H9 (cell line): ENCODE measurements at regions not wholly inside any gene's neighbourhood (a gene's known extent, or its start where the extent isn't known, plus 50 kb on each side); places are given as distances from the start of the nearest gene placed in this dataset.

ENCODE experiments used
- DNase-seq: peaks from one replicate; pipeline ENCODE4 v3.0.0-alpha.2; 2017
- H2AFZ ChIP-seq: one replicate; pipeline ENCODE4 v1.6.1; 2013; ENCODE audit warnings: mild to moderate bottlenecking, low read length, control low read depth, moderate library complexity
- H2AK5ac ChIP-seq: 2 replicates; pipeline ENCODE4 v1.6.1; 2013; ENCODE audit warnings: low read length, control low read depth, mixed read lengths; ENCODE audit not compliant: insufficient read length
- H2BK120ac ChIP-seq: one replicate; pipeline ENCODE4 v1.6.1; 2013; ENCODE audit warnings: low read depth, mild to moderate bottlenecking, low read length, control low read depth, inconsistent platforms; ENCODE audit not compliant: poor library complexity, severe bottlenecking
- H2BK12ac ChIP-seq: 2 replicates; pipeline ENCODE4 v1.6.1; 2013; ENCODE audit warnings: low read length, control low read depth, mixed read lengths, low read depth; ENCODE audit not compliant: insufficient read length
- H2BK15ac ChIP-seq: 2 replicates; pipeline ENCODE4 v1.6.1; 2013; ENCODE audit warnings: low read depth, low read length, control low read depth
- H2BK20ac ChIP-seq: one replicate; pipeline ENCODE4 v1.6.1; 2013; ENCODE audit warnings: low read depth, mild to moderate bottlenecking, low read length, control low read depth, inconsistent platforms; ENCODE audit not compliant: poor library complexity, severe bottlenecking
- H2BK5ac ChIP-seq: 2 replicates; pipeline ENCODE4 v1.6.1; 2013; ENCODE audit warnings: low read length, control low read depth, mixed read lengths; ENCODE audit not compliant: insufficient read length
- H3K14ac ChIP-seq: 2 replicates; pipeline ENCODE4 v1.6.1; 2013; ENCODE audit warnings: low read length, control low read depth; ENCODE audit not compliant: insufficient read depth
- H3K18ac ChIP-seq: 2 replicates; pipeline ENCODE4 v1.6.1; 2013; ENCODE audit warnings: low read depth, mild to moderate bottlenecking, mixed read lengths, low read length, control low read depth; ENCODE audit not compliant: insufficient read length
- H3K23ac ChIP-seq: 2 replicates; pipeline ENCODE4 v1.6.1; 2013; ENCODE audit warnings: low read length, control low read depth, mixed read lengths, low read depth; ENCODE audit not compliant: insufficient read length
- H3K23me2 ChIP-seq: 2 replicates; pipeline ENCODE4 v1.6.1; 2013; ENCODE audit warnings: low read depth, mild to moderate bottlenecking, mixed read lengths, low read length, control low read depth; ENCODE audit not compliant: insufficient read length, poor library complexity, severe bottlenecking
- H3K27ac ChIP-seq: 2 replicates; pipeline ENCODE4 v1.5.1; 2013; ENCODE audit warnings: low read length, control low read depth, mixed read lengths, low read depth; ENCODE audit not compliant: insufficient read length
- H3K27me3 ChIP-seq: 2 replicates; pipeline ENCODE4 v1.6.1; 2013; ENCODE audit warnings: low read length, control low read depth, inconsistent platforms; ENCODE audit not compliant: insufficient read depth
- H3K4ac ChIP-seq: 2 replicates; pipeline ENCODE4 v1.6.1; 2013; ENCODE audit warnings: low read depth, mild to moderate bottlenecking, control low read depth, inconsistent platforms, low read length, moderate library complexity
- H3K4me1 ChIP-seq: 2 replicates; pipeline ENCODE4 v1.6.1; 2013; ENCODE audit warnings: low read length, control low read depth, inconsistent platforms; ENCODE audit not compliant: insufficient read depth
- H3K4me2 ChIP-seq: 2 replicates; pipeline ENCODE4 v1.6.1; 2013; ENCODE audit warnings: low read length, control low read depth, mixed read lengths; ENCODE audit not compliant: insufficient read length, insufficient read depth
- H3K56ac ChIP-seq: 2 replicates; pipeline ENCODE4 v1.6.1; 2013; ENCODE audit warnings: low read depth, mild to moderate bottlenecking, mixed read lengths, low read length, control low read depth; ENCODE audit not compliant: insufficient read length
- H3K79me1 ChIP-seq: 2 replicates; pipeline ENCODE4 v1.6.1; 2013; ENCODE audit warnings: low read depth, mild to moderate bottlenecking, moderate library complexity, low read length, control low read depth, inconsistent platforms; ENCODE audit not compliant: insufficient read depth, poor library complexity, severe bottlenecking
- H3K79me2 ChIP-seq: 2 replicates; pipeline ENCODE4 v1.6.1; 2013; ENCODE audit warnings: low read length, control low read depth, inconsistent platforms; ENCODE audit not compliant: insufficient read depth
- H3K9ac ChIP-seq: 2 replicates; pipeline ENCODE4 v1.6.1; 2013; ENCODE audit warnings: low read length, control low read depth, mixed read lengths; ENCODE audit not compliant: insufficient read length; ENCODE audit errors: extremely low read depth
- H3K9me3 ChIP-seq: one replicate; pipeline ENCODE4 v1.6.1; 2013; ENCODE audit warnings: low read depth, low read length, inconsistent platforms; ENCODE audit not compliant: control insufficient read depth
- H3T11ph ChIP-seq: one replicate; pipeline ENCODE4 v1.6.1; 2013; ENCODE audit warnings: mild to moderate bottlenecking, low read length, control low read depth, inconsistent platforms
- H4K20me1 ChIP-seq: one replicate; pipeline ENCODE4 v1.6.1; 2013; ENCODE audit not compliant: control insufficient read depth, insufficient read length, insufficient read depth
- H4K5ac ChIP-seq: 2 replicates; pipeline ENCODE4 v1.6.1; 2013; ENCODE audit warnings: low read depth, mild to moderate bottlenecking, mixed read lengths, low read length, control low read depth; ENCODE audit not compliant: insufficient read length
- H4K8ac ChIP-seq: replicated peaks from 2 replicates; pipeline ENCODE4 v1.6.1; 2013; ENCODE audit warnings: low read length, control low read depth, mixed read lengths, low read depth; ENCODE audit not compliant: insufficient read length
- H4K91ac ChIP-seq: 2 replicates; pipeline ENCODE4 v1.6.1; 2013; ENCODE audit warnings: low read depth, mild to moderate bottlenecking, moderate library complexity, mixed read lengths, low read length, control low read depth; ENCODE audit not compliant: insufficient read length
- H3K27ac Mint-ChIP-seq, 3 experiments: 2 replicates in 2 of 3; 3 replicates in 1 of 3; pipeline ENCODE4 v1.8.0; 2020 to 2021; ENCODE audit warnings: mixed read lengths in 3 of 3, mild to moderate bottlenecking in 1 of 3, moderate library complexity in 1 of 3
- H3K27me3 Mint-ChIP-seq: 2 replicates; pipeline ENCODE4 v1.8.0; 2021; ENCODE audit warnings: low read depth, mild to moderate bottlenecking, moderate library complexity, mixed read lengths
- H3K36me3 Mint-ChIP-seq, 3 experiments: 2 replicates in 2 of 3; 3 replicates in 1 of 3; pipeline ENCODE4 v1.8.0; 2020 to 2021; ENCODE audit warnings: low read depth in 3 of 3, mixed read lengths in 3 of 3; ENCODE audit not compliant: insufficient read depth in 1 of 3
- H3K4me1 Mint-ChIP-seq, 2 experiments: 2 replicates each; pipeline ENCODE4 v1.8.0; 2020; ENCODE audit warnings: mixed read lengths in 2 of 2
- H3K4me3 Mint-ChIP-seq, 2 experiments: 2 replicates in 1 of 2; 3 replicates in 1 of 2; pipeline ENCODE4 v1.8.0; 2020 to 2021; ENCODE audit warnings: mild to moderate bottlenecking in 2 of 2, mixed read lengths in 2 of 2, moderate library complexity in 1 of 2
- H3K9me3 Mint-ChIP-seq, 2 experiments: 2 replicates in 1 of 2; 3 replicates in 1 of 2; pipeline ENCODE4 v1.8.0; 2020; ENCODE audit warnings: mild to moderate bottlenecking in 2 of 2, mixed read lengths in 2 of 2, moderate library complexity in 1 of 2
- WGBS: extraction: QIAGEN DNeasy Blood & Tissue Kit; methylation state at CpG from one replicate; pipeline ENCODE4 v1.1.7; 2013; ENCODE audit warnings: missing lambda C conversion rate, low lambda C conversion rate, mixed read lengths; ENCODE audit not compliant: insufficient read length; ENCODE audit errors: extremely low coverage; 5-methylcytosine and 5-hydroxymethylcytosine counted together
- TF ChIP-seq, protein P1 (sequence below): fragments of 200-600 bp; sonication (generic); conservative IDR thresholded peaks from 3 replicates; pipeline ENCODE4 v1.8.0; 2021; ENCODE audit warnings: antibody characterized with exemption, mild to moderate bottlenecking

- no peak overlapping the region for H3T11ph ChIP-seq
- H3K4me1 Mint-ChIP-seq = peaks cover 3 to 4% of the 10 kb centered on the region in 2 experiments
- no peak overlapping the region for H2AK5ac ChIP-seq
- no peaks in the 10 kb centered on the region for H3K79me2 ChIP-seq
- no CpG with 5 or more reads among the region's 4 CpGs for WGBS
- H2BK12ac ChIP-seq = no peak overlapping the region
- DNase-seq = no peak
- no peak overlapping the region for H2BK15ac ChIP-seq
- no peaks in the 10 kb centered on the region for H3K27me3 ChIP-seq
- TF ChIP-seq, protein P1, sequence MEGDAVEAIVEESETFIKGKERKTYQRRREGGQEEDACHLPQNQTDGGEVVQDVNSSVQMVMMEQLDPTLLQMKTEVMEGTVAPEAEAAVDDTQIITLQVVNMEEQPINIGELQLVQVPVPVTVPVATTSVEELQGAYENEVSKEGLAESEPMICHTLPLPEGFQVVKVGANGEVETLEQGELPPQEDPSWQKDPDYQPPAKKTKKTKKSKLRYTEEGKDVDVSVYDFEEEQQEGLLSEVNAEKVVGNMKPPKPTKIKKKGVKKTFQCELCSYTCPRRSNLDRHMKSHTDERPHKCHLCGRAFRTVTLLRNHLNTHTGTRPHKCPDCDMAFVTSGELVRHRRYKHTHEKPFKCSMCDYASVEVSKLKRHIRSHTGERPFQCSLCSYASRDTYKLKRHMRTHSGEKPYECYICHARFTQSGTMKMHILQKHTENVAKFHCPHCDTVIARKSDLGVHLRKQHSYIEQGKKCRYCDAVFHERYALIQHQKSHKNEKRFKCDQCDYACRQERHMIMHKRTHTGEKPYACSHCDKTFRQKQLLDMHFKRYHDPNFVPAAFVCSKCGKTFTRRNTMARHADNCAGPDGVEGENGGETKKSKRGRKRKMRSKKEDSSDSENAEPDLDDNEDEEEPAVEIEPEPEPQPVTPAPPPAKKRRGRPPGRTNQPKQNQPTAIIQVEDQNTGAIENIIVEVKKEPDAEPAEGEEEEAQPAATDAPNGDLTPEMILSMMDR = no peak
- H3K23me2 ChIP-seq = no peaks in the 10 kb centered on the region
- H3K9me3 Mint-ChIP-seq = no peaks in the 10 kb centered on the region; a peak in 1 of 5 replicates
- H3K18ac ChIP-seq = no peak overlapping the region
- no peak overlapping the region for H3K14ac ChIP-seq
- H4K5ac ChIP-seq = no peak overlapping the region
- H3K4me3 Mint-ChIP-seq = no peak overlapping the region
- peaks cover 0 to 7% (median 0%) of the 10 kb centered on the region in 3 experiments; a peak in 2 of 7 replicates for H3K36me3 Mint-ChIP-seq
- H2BK120ac ChIP-seq = no peak overlapping the region
- no peak overlapping the region for H3K4ac ChIP-seq
- H3K27me3 Mint-ChIP-seq = no peaks in the 10 kb centered on the region
- no peak overlapping the region for H3K56ac ChIP-seq
- H2AFZ ChIP-seq = no peak overlapping the region
- no peak overlapping the region for H2BK20ac ChIP-seq
- no peak overlapping the region for H3K9ac ChIP-seq
- H3K4me1 ChIP-seq = no peaks in the 10 kb centered on the region
- no peak overlapping the region for H3K27ac Mint-ChIP-seq
- no peak overlapping the region for H3K4me2 ChIP-seq
- H4K8ac ChIP-seq = no peak overlapping the region
- H3K9me3 ChIP-seq = no peaks in the 10 kb centered on the region
- H4K91ac ChIP-seq = no peak overlapping the region
- no peak overlapping the region for H2BK5ac ChIP-seq
- H3K27ac ChIP-seq = no peak overlapping the region
- no peaks in the 10 kb centered on the region for H3K79me1 ChIP-seq
- no peaks in the 10 kb centered on the region for H4K20me1 ChIP-seq
- no peak overlapping the region for H3K23ac ChIP-seq
Measured at GRCh38 chr13:104281910-104282309, 1215.7 kb upstream of the SLC10A2 start.
